ENCODE measurements at regions not wholly inside any gene's neighbourhood (a gene's known extent, or its start where the extent isn't known, plus 50 kb on each side); places are given as distances from the start of the nearest gene placed in this dataset.

DNA sequence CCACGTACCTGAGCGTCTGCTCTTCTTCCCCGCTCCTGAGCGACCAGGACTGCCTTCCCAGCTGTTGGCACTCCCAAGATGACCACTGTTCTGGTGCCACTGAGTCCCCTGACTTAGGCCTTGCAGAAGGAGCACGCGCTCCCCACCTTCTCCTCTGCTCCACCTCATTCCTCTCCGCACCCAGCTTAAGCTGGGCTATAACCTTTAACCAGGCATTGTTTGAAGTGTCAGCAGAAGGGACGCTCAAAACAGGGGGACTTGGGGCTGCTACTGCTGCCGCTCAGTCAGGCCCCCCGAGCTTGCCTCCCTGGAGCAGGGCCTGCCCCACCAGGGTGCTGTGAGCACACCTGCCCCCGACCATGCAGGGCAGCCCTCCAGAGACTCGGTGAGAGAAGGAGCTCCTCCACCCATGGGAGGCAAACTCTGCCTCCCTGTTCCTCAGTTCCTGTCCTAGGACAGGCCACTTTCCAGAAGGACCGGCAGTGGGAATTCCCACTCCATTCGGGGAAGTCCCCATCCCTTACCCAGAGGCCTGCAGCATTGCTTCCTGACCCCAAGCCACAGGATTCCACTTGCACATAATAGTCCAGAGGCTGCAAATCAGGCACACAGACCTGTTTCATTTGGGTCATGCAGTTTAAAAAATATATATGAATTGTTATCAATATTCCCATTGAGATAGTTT lies 99.7 kb upstream of the ENPP6 start:
- no peak overlapping the region for H3K4me3 ChIP-seq (ENCODE audit: low read depth, low read length)
- TF ChIP-seq MYC (IDR thresholded peaks at IDR 0.05; ENCODE audit: low read depth, low read length) (no peak), POLR2A (IDR thresholded peaks at IDR 0.05; ENCODE audit: extremely low read depth, insufficient read length) (no peak)
- TF ChIP-seq, protein P1, sequence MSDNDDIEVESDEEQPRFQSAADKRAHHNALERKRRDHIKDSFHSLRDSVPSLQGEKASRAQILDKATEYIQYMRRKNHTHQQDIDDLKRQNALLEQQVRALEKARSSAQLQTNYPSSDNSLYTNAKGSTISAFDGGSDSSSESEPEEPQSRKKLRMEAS (IDR thresholded peaks at IDR 0.05; ENCODE audit: low read depth, low read length): no peak
- TF ChIP-seq, protein P2, sequence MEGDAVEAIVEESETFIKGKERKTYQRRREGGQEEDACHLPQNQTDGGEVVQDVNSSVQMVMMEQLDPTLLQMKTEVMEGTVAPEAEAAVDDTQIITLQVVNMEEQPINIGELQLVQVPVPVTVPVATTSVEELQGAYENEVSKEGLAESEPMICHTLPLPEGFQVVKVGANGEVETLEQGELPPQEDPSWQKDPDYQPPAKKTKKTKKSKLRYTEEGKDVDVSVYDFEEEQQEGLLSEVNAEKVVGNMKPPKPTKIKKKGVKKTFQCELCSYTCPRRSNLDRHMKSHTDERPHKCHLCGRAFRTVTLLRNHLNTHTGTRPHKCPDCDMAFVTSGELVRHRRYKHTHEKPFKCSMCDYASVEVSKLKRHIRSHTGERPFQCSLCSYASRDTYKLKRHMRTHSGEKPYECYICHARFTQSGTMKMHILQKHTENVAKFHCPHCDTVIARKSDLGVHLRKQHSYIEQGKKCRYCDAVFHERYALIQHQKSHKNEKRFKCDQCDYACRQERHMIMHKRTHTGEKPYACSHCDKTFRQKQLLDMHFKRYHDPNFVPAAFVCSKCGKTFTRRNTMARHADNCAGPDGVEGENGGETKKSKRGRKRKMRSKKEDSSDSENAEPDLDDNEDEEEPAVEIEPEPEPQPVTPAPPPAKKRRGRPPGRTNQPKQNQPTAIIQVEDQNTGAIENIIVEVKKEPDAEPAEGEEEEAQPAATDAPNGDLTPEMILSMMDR (IDR thresholded peaks at IDR 0.05; ENCODE audit: low read depth, low read length): no peak
- no peak for DNase-seq (ENCODE audit: low read depth)

GRCh38 chr4:184316821-184317220 lies 99.1 kb upstream of the ENPP6 start:
- TF ChIP-seq, protein P2 (IDR thresholded peaks at IDR 0.05; ENCODE audit: low read depth, low read length): no peak
- no peak for TF ChIP-seq POLR2A (IDR thresholded peaks at IDR 0.05; ENCODE audit: extremely low read depth, insufficient read length)
- TF ChIP-seq, protein P1 (IDR thresholded peaks at IDR 0.05; ENCODE audit: low read depth, low read length): no peak
- no peak for TF ChIP-seq MYC (IDR thresholded peaks at IDR 0.05; ENCODE audit: low read depth, low read length)
- H3K4me3 ChIP-seq (ENCODE audit: low read depth, low read length): no peak overlapping the region
- no peak for DNase-seq (ENCODE audit: low read depth)

DNA sequence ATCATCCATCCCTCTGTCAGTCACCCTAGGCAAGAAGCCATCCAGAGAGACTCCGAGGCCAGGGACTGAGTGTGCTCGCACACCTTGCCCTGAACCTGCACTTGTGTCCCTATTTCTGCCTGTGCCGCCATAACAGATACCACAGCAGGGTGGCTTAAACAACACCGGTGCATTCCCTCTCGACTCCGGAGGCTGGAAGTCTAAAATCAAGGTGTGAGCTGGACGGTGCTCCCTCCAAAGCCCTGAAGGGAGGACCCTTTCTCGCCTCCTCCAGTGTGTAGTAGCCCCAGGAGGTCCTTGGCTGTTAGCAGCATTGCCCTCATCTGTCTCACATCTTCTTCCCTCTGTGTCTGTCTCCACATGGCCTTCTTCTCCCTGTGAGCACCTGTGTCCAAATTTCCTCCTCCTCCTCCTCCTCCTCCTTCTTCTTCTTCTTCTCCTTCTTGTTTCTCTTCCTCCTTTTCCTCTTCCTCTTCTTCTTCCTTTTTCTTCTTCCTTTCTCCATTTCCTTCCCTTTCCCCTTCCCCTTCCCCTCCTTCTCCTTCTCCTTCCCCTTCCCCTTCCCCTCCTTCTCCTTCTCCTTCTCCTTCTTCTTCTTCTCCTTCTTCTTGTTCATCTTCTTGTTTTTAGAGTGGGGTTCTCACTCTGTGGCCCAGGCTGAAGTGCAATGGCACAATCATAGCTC lies 98.1 kb upstream of the ENPP6 start:
- no peak for DNase-seq (ENCODE audit: low read depth)
- no peak overlapping the region for H3K4me3 ChIP-seq (ENCODE audit: low read depth, low read length)
- TF ChIP-seq MYC (IDR thresholded peaks at IDR 0.05; ENCODE audit: low read depth, low read length) (no peak), POLR2A (IDR thresholded peaks at IDR 0.05; ENCODE audit: extremely low read depth, insufficient read length) (no peak)
- TF ChIP-seq, protein P2 (IDR thresholded peaks at IDR 0.05; ENCODE audit: low read depth, low read length): no peak
- TF ChIP-seq, protein P1 (IDR thresholded peaks at IDR 0.05; ENCODE audit: low read depth, low read length): no peak

DNA sequence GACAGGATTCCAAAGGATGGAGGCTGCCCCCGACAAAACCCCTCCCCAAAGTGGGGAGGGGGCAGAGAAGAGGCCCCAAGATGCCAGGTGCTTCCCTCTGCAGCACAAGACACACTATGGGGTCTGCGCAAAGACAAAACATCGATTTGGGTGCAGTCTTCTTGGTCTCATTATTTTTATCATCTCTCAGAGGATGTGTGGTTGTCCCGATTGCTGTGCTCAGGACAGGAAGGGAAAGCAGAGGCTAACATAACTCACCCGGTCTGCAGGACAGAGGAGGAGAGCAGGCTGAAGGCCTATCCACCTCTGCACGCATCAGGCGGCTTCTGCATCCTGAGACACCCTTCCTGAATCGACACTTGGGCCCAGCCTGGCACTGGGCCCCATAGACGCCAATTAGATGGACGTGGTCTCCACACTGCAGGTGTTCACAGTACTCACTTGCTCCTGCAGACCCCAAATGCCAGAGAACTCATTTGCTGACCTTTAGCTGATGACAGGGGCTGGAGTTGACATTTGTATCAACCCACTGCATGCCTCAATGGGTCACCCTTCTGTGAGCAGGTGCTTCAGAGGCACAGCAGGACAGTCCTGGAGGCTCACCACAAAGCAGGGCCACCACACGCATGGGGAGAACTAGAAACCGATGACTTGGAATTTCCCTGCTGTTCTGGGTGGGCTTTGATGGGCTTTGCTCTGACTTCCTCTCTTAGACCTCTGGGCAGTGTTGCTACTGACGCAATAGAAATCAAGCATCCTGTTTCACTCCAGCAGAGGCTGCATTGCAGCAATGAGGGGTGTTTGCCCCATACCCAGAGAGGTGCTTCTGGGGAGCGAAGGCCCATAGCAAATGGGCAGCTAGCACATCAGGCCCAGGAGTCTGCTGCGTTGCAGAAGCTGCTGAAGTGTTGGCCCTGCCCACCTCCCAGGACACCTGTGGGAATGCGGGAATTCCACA lies 96.3 kb upstream of the ENPP6 start:
- no peak overlapping the region for H3K4me3 ChIP-seq (ENCODE audit: low read depth, low read length)
- 0 out of 2 replicates have a peak, but pooled peaks have one; percentile 24 for TF ChIP-seq MYC (IDR thresholded peaks at IDR 0.05; ENCODE audit: low read depth, low read length)
- TF ChIP-seq, protein P1 (IDR thresholded peaks at IDR 0.05; ENCODE audit: low read depth, low read length): 0 out of 2 replicates have a peak, but pooled peaks have one; percentile 9
- TF ChIP-seq, protein P2 (IDR thresholded peaks at IDR 0.05; ENCODE audit: low read depth, low read length): no peak
- peak; percentile 65 for DNase-seq (ENCODE audit: low read depth)

GRCh38 chr4:184313058-184313581 lies 95.4 kb upstream of the ENPP6 start:
- H3K4me3 ChIP-seq (ENCODE audit: low read depth, low read length): no peak overlapping the region
- TF ChIP-seq MYC (IDR thresholded peaks at IDR 0.05; ENCODE audit: low read depth, low read length) (no peak), POLR2A (IDR thresholded peaks at IDR 0.05; ENCODE audit: extremely low read depth, insufficient read length) (no peak)
- TF ChIP-seq, protein P1 (IDR thresholded peaks at IDR 0.05; ENCODE audit: low read depth, low read length): no peak
- TF ChIP-seq, protein P2 (IDR thresholded peaks at IDR 0.05; ENCODE audit: low read depth, low read length): no peak
- DNase-seq (ENCODE audit: low read depth): no peak
